Epithelial cell of esophagus (primary cell): ENCODE measurements at regions not wholly inside any gene's neighbourhood (a gene's known extent, or its start where the extent isn't known, plus 50 kb on each side); places are given as distances from the start of the nearest gene placed in this dataset.

ENCODE experiments used
- DNase-seq: peaks from one replicate; pipeline ENCODE4 v3.0.0; 2010; ENCODE audit warnings: low read depth
- H3K4me3 ChIP-seq: 2 replicates; pipeline ENCODE4 v1.5.1; 2011; ENCODE audit warnings: mild to moderate bottlenecking, low read length, control low read depth
- TF ChIP-seq, protein P1 (sequence below): IDR thresholded peaks from 2 replicates; pipeline ENCODE4 v1.5.1; 2011; ENCODE audit warnings: low read depth, mild to moderate bottlenecking, low read length, control low read depth, inconsistent platforms; ENCODE audit not compliant: insufficient read depth; ENCODE audit errors: missing control alignments

DNA sequence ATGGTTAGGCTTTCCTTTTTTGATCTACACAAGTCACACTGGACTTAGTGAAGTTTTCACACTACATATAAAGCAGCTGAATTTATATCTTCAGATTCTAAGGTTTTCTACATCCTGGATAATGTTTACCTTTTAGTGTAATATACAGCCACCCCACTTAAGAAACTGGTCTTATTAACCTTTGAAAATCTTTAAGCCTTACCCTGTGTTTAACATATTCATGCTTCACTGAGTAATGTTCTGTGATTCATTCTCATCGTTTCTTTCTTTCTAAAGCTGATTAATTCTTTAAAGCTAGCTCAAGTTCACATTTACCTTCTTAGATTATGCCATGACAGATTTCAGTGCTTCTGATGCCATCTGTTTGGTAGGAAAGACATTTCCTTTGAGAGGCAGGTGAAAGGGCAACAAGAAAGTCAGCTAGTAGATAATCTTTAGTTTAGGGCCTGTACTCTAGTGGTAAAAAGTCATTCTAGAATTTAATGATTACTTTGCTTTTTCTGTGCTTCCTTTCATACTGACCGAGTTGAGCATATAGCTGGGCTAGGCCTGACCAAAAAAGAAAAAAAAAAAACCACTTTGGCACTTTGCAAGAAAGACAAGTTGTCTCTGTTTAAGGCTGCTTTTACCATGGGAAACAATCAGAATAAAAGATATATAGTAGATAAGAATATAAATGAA is 690.9 kb upstream of the FBXO33 start:
- peak; percentile 57 for DNase-seq
- no peak overlapping the region for H3K4me3 ChIP-seq
- TF ChIP-seq, protein P1, sequence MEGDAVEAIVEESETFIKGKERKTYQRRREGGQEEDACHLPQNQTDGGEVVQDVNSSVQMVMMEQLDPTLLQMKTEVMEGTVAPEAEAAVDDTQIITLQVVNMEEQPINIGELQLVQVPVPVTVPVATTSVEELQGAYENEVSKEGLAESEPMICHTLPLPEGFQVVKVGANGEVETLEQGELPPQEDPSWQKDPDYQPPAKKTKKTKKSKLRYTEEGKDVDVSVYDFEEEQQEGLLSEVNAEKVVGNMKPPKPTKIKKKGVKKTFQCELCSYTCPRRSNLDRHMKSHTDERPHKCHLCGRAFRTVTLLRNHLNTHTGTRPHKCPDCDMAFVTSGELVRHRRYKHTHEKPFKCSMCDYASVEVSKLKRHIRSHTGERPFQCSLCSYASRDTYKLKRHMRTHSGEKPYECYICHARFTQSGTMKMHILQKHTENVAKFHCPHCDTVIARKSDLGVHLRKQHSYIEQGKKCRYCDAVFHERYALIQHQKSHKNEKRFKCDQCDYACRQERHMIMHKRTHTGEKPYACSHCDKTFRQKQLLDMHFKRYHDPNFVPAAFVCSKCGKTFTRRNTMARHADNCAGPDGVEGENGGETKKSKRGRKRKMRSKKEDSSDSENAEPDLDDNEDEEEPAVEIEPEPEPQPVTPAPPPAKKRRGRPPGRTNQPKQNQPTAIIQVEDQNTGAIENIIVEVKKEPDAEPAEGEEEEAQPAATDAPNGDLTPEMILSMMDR = no peak

DNA sequence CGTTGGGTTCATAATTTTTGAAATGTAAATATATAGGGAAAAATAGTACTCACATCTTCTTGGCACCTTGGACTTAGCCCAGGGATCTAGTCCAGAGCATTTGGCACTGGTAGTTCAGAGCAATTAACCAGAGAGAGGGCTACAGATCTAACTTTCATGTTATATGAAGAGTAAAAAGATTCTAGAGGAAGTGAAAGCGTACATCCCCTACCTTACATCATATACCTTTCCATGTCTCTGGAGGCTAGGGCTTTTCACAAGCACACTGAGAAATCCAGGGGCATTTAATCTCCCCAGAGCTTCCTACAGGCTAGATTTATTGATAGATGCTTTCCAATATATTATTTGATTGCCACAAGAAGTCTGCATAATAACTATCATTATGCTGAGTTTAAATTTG is 687.5 kb upstream of the FBXO33 start:
- TF ChIP-seq, protein P1 = no peak
- no peak for DNase-seq
- H3K4me3 ChIP-seq = no peak overlapping the region

DNA sequence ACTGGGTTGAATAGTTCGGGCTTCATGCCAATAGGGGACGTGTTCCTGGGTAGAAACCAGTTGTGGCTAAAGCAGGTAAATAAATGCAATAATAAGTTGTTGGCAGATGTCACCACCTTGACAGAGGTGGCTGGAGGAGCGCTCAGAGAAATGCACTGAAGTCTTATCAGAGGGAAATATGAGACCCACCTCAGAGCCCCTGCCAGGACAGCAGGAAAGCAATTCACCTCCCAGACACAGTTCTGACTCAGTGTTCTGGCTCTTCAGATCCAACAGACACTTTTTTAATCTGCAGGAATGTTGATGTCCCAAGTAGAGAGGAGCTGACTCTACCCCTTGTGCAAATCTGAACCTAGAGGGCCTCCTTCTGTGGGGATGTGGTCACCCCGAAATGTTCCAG is 687.1 kb upstream of the FBXO33 start:
- H3K4me3 ChIP-seq = no peak overlapping the region
- DNase-seq = no peak
- TF ChIP-seq, protein P1 = no peak

DNA sequence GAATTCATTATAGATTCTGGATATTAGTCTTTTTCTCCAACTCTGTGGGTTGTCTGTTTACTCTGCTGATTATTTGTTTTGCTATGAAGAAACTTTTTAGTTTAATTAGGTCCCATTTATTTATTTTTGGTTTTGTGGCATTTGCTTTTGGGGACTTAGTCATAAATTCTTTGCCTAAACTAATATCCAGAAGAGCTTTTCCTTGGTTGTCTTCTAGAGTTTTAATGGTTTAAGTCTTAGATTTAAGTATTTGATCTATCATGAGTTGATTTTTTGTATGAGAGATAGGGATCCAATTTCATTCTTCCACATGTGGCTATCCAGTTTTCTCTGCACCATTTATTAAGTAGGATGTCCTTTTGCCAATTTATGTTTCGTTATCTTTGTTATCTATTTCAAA is 683.4 kb upstream of the FBXO33 start:
- no peak for DNase-seq
- no peak overlapping the region for H3K4me3 ChIP-seq
- TF ChIP-seq, protein P1 = no peak

DNA sequence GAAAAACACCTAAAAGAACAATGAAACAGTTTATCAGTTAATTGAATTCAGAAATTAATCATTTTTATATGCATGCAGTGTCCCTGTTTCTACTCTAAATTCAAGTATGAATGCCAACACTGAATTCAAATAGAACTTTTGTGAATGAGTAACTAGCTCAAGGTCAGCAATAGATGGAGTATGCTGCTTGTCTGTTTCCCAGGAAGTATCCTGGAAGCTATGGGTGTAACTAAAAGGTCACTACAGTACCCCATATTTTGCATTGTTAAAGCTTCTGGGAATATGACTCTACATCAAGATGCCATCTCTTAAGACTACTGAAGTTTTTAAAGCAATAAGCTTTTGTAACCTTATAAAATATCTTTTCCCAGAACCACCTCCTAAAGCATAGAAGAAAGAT is 681.4 kb upstream of the FBXO33 start:
- H3K4me3 ChIP-seq = no peak overlapping the region
- TF ChIP-seq, protein P1 = no peak
- DNase-seq = no peak

DNA sequence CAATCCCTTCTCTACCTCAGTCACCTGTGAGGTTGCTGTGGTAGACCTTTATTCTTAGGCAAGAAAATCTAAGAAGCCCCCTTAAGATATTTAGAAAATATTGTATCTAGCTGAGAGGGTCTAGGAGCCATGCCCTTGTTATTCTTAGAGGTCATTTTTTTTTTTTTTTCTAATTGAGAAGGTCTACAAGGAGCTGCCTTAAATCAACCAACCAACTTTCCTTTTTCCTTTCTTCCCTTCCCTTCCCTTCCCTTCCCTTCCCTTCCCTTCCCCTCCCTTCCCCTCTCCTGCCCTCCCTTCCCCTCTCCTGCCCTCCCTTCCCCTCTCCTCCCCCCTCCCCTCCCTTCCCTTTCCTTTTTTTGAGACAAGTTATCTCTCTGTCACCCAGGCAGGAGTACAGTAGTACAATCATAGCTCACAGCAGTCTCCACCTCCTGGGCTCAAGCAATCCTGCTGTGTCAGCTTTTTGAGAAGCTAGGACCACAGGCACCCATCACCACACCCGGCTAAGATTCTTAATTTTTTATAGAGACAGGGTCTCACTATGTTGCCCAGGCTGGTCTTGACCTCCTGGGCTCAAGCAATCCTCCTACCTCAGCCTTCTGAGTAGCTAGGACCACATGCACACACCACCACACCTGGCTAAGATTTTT is 668.4 kb upstream of the FBXO33 start:
- no peak for DNase-seq
- no peak overlapping the region for H3K4me3 ChIP-seq
- TF ChIP-seq, protein P1 = no peak

DNA sequence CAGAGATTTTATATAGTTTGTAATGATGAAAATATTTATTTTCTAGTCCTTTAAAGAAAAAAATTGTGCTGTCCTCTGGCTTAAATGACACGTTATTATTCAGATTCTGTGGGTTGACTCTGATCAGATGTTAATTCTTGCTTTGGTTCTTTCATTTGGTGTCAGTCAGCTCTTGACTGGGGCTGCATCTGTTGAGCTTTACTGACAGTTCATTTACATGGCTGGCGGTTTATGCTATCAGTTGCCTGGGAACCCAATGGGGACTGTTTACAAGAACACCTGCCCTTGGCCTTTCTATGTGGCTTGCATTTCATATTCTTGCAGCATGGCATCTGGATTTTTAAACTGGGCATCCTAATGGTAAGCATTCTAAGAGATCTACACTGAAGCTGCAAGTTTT is 667.1 kb upstream of the FBXO33 start:
- DNase-seq = no peak
- TF ChIP-seq, protein P1 = no peak
- no peak overlapping the region for H3K4me3 ChIP-seq
